ENCODE measurements at regions not wholly inside any gene's neighbourhood (a gene's known extent, or its start where the extent isn't known, plus 50 kb on each side); places are given as distances from the start of the nearest gene placed in this dataset.

DNA sequence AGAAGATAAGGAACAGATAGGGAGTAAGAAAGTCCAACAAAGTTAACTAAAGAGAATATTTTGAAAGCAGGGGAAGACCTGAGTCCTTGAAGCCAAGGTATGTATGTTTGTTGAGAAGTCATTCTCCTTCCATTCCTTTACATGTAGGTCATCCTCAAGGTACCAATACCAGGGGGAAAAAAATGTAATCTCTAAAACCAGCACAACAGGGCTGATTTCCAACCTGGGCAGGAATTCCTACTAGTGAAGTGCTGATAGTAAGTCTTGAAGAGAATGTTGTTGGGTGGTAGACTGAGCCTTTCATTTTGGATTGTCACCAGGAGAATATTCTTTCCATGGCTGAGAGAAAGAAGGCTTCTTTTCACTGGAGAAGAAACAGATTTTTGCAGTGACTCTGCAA, 117.1 kb upstream of the ZNF462 start:
- no peak overlapping the region for H3K4me3 Mint-ChIP-seq
- no peak overlapping the region for H3K27ac Mint-ChIP-seq
- no peaks in the 10 kb centered on the region for H3K27me3 Mint-ChIP-seq (ENCODE audit: low read depth)

More for the DNA sequence above, 117.1 kb upstream of the ZNF462 start:
- H2AFZ ChIP-seq (ENCODE audit: low read length) = no peak overlapping the region
- no peaks in the 10 kb centered on the region for H3K9me3 ChIP-seq (ENCODE audit: control insufficient read depth, low read depth, low read length)
- H3K18ac ChIP-seq (ENCODE audit: insufficient read length, low read depth, low read length) = no peak overlapping the region
- no peaks in the 10 kb centered on the region for H3K4me1 ChIP-seq (ENCODE audit: insufficient read depth, low read length)
- H3T11ph ChIP-seq (ENCODE audit: low read length) = no peak overlapping the region
- no peak overlapping the region for H3K23ac ChIP-seq (ENCODE audit: insufficient read length, low read depth, low read length)
- no peak overlapping the region for H3K56ac ChIP-seq (ENCODE audit: insufficient read length, low read depth, low read length)
- no peak overlapping the region for H3K9ac ChIP-seq (ENCODE audit: extremely low read depth, insufficient read length, low read length)
- no peak overlapping the region for H3K4me2 ChIP-seq (ENCODE audit: insufficient read depth, insufficient read length, low read length)
- no peak overlapping the region for H2BK120ac ChIP-seq (ENCODE audit: low read depth, low read length, poor library complexity, severe bottlenecking)
- no peak overlapping the region for H2BK20ac ChIP-seq (ENCODE audit: low read depth, low read length, poor library complexity, severe bottlenecking)
- H4K91ac ChIP-seq (ENCODE audit: insufficient read length, low read depth, low read length) = no peak overlapping the region
- Mint-ChIP-seq H3K36me3 (ENCODE audit: insufficient read depth in 1 of 3, low read depth in 3 of 3) (no peaks in the 10 kb centered on the region), H3K9me3 (no peaks in the 10 kb centered on the region), H3K4me1 (peaks cover 10 to 11% of the 10 kb centered on the region in 2 experiments)
- H3K27ac ChIP-seq (ENCODE audit: insufficient read length, low read depth, low read length) = no peak overlapping the region
- no peak for TF ChIP-seq CTCF (conservative IDR thresholded peaks at IDR 0.05)
- no peak overlapping the region for H2AK5ac ChIP-seq (ENCODE audit: insufficient read length, low read length)
- H2BK12ac ChIP-seq (ENCODE audit: insufficient read length, low read depth, low read length) = no peak overlapping the region
- DNase-seq = no peak
- no peak overlapping the region for H3K4ac ChIP-seq (ENCODE audit: low read depth, low read length)
- no peaks in the 10 kb centered on the region for H3K23me2 ChIP-seq (ENCODE audit: insufficient read length, low read depth, low read length, poor library complexity, severe bottlenecking)
- H3K27me3 ChIP-seq (ENCODE audit: insufficient read depth, low read length) = no peaks in the 10 kb centered on the region
- H3K79me2 ChIP-seq (ENCODE audit: insufficient read depth, low read length) = no peaks in the 10 kb centered on the region
- H3K14ac ChIP-seq (ENCODE audit: insufficient read depth, low read length) = no peak overlapping the region
- H4K8ac ChIP-seq (replicated peaks; ENCODE audit: insufficient read length, low read depth, low read length) = no peak overlapping the region
- no peak overlapping the region for H2BK5ac ChIP-seq (ENCODE audit: insufficient read length, low read length)
- H3K79me1 ChIP-seq (ENCODE audit: insufficient read depth, low read depth, low read length, poor library complexity, severe bottlenecking) = no peaks in the 10 kb centered on the region
- H2BK15ac ChIP-seq (ENCODE audit: low read depth, low read length) = no peak overlapping the region
- no peaks in the 10 kb centered on the region for H4K20me1 ChIP-seq (ENCODE audit: control insufficient read depth, insufficient read depth, insufficient read length)
- no peak overlapping the region for H4K5ac ChIP-seq (ENCODE audit: insufficient read length, low read depth, low read length)

All from H9 (cell line).